IMR-90 (cell line): ENCODE measurements at regions not wholly inside any gene's neighbourhood (a gene's known extent, or its start where the extent isn't known, plus 50 kb on each side); places are given as distances from the start of the nearest gene placed in this dataset.

Experiments
- ATAC-seq: fragments of 200-7000 bp; cut with Tn5 transposase; 2 replicates; pipeline ENCODE4 v1.9.1; 2020; ENCODE audit warnings: low read depth, mild to moderate bottlenecking, moderate library complexity
- BruUV-seq: library from RNA; stranded (reverse); fragments of 400-500 nt; replicated peaks from 2 replicates; lab custom pipeline; 2021; lab: Mats Ljungman, UMichigan
- CTCF ChIA-PET: fragments of 300-600 bp; formaldehyde crosslinking; extraction: SDS; loops from one replicate; lab custom pipeline; 2021; ENCODE audit warnings: antibody characterized with exemption; lab: Yijun Ruan, JAX
- POLR2A ChIA-PET: fragments of 300-600 bp; sonication (Branson Sonifier 250); formaldehyde crosslinking; loops from one replicate; lab custom pipeline; 2022; ENCODE audit warnings: antibody characterized with exemption; ENCODE audit not compliant: unreplicated experiment; lab: Charles Lee
- DNase-seq: peaks from one replicate; pipeline ENCODE4 v3.0.0; 2013
- H2AFZ ChIP-seq: replicated peaks from 2 replicates; pipeline ENCODE3; 2013; ENCODE audit warnings: low read length, mild to moderate bottlenecking; ENCODE audit not compliant: poor library complexity
- H2AK5ac ChIP-seq: 2 replicates; pipeline ENCODE4 v1.6.1; 2013; ENCODE audit warnings: low read depth, low read length, inconsistent platforms
- H2AK9ac ChIP-seq: replicated peaks from 2 replicates; pipeline ENCODE3; 2013; ENCODE audit warnings: mild to moderate bottlenecking, low read depth, low read length, moderate library complexity; ENCODE audit not compliant: poor library complexity
- H2BK120ac ChIP-seq: 2 replicates; pipeline ENCODE4 v1.6.1; 2013; ENCODE audit warnings: low read depth, low read length, inconsistent platforms
- H2BK15ac ChIP-seq: 3 replicates; pipeline ENCODE4 v1.6.1; 2013; ENCODE audit warnings: low read depth, low read length, inconsistent platforms
- H2BK20ac ChIP-seq: 2 replicates; pipeline ENCODE4 v1.6.1; 2013; ENCODE audit warnings: low read depth, mild to moderate bottlenecking, inconsistent platforms, low read length, moderate library complexity
- H2BK5ac ChIP-seq: 2 replicates; pipeline ENCODE4 v1.6.1; 2013; ENCODE audit warnings: mild to moderate bottlenecking, low read depth, low read length, inconsistent platforms; ENCODE audit not compliant: poor library complexity, severe bottlenecking
- H3K14ac ChIP-seq: replicated peaks from 2 replicates; pipeline ENCODE4 v1.6.1; 2013; ENCODE audit warnings: low read depth, low read length, inconsistent platforms
- H3K18ac ChIP-seq: 2 replicates; pipeline ENCODE4 v1.6.1; 2013; ENCODE audit warnings: low read depth, low read length, control low read depth
- H3K23ac ChIP-seq: 2 replicates; pipeline ENCODE4 v1.6.1; 2013; ENCODE audit warnings: low read depth, low read length, inconsistent platforms
- H3K27ac ChIP-seq: 2 replicates; pipeline ENCODE4 v1.5.1; 2013; ENCODE audit warnings: mild to moderate bottlenecking, control low read depth, low read length; ENCODE audit not compliant: insufficient read depth
- H3K27me3 ChIP-seq: 2 replicates; pipeline ENCODE4 v1.6.1; 2013; ENCODE audit warnings: low read length; ENCODE audit not compliant: control insufficient read depth, insufficient read depth
- H3K36me3 ChIP-seq: 2 replicates; pipeline ENCODE4 v1.6.1; 2013; ENCODE audit warnings: low read length, mixed read lengths; ENCODE audit not compliant: control insufficient read depth, insufficient read depth
- H3K4ac ChIP-seq: 2 replicates; pipeline ENCODE4 v1.6.1; 2013; ENCODE audit warnings: low read depth, low read length, inconsistent platforms
- H3K4me1 ChIP-seq: 2 replicates; pipeline ENCODE4 v1.6.1; 2013; ENCODE audit warnings: low read length, mixed read lengths; ENCODE audit not compliant: control insufficient read depth, insufficient read depth
- H3K4me2 ChIP-seq: 2 replicates; pipeline ENCODE4 v1.6.1; 2013; ENCODE audit warnings: low read depth, mild to moderate bottlenecking, control low read depth, low read length, moderate library complexity
- H3K4me3 ChIP-seq: 2 replicates; pipeline ENCODE4 v1.5.1; 2013; ENCODE audit warnings: low read depth, mild to moderate bottlenecking, control low read depth, low read length, moderate library complexity; ENCODE audit not compliant: insufficient read depth
- H3K56ac ChIP-seq: 2 replicates; pipeline ENCODE4 v1.6.1; 2013; ENCODE audit warnings: low read length, inconsistent platforms; ENCODE audit not compliant: insufficient read depth; ENCODE audit errors: extremely low read depth
- H3K79me1 ChIP-seq, 2 experiments: 2 replicates each; pipeline ENCODE4 v1.6.1; 2013; ENCODE audit warnings: low read length in 2 of 2, inconsistent platforms in 1 of 2, low read depth in 1 of 2
- H3K9ac ChIP-seq: 2 replicates; pipeline ENCODE4 v1.6.1; 2013; ENCODE audit warnings: low read depth, low read length, control low read depth
- H3K9me1 ChIP-seq: 2 replicates; pipeline ENCODE4 v1.6.1; 2013; ENCODE audit warnings: low read length, inconsistent platforms; ENCODE audit not compliant: insufficient read depth
- H3K9me3 ChIP-seq: 2 replicates; pipeline ENCODE4 v1.6.1; 2013; ENCODE audit warnings: low read length; ENCODE audit not compliant: control insufficient read depth, insufficient read depth
- H4K20me1 ChIP-seq: 2 replicates; pipeline ENCODE4 v1.6.1; 2013; ENCODE audit warnings: low read length, inconsistent platforms; ENCODE audit not compliant: insufficient read depth
- H4K5ac ChIP-seq: 2 replicates; pipeline ENCODE4 v1.6.1; 2013; ENCODE audit warnings: mild to moderate bottlenecking, low read depth, low read length, control low read depth
- H4K8ac ChIP-seq, 2 experiments: 2 replicates each; pipeline ENCODE4 v1.6.1; 2013; ENCODE audit warnings: low read depth in 2 of 2, low read length in 2 of 2, control low read depth in 1 of 2, inconsistent platforms in 1 of 2
- H4K91ac ChIP-seq: 2 replicates; pipeline ENCODE4 v1.6.1; 2013; ENCODE audit warnings: low read depth, low read length, inconsistent platforms; ENCODE audit not compliant: insufficient read depth
- CHD1 ChIP-seq: IDR thresholded peaks from 2 replicates; pipeline ENCODE4 v1.6.1; 2012; ENCODE audit warnings: low read depth, low read length, improper control_type of control experiment
- ELK1 ChIP-seq: fragments of 150-350 bp; IDR thresholded peaks from 2 replicates; pipeline ENCODE4 v1.6.1; 2016; ENCODE audit warnings: low read depth, mild to moderate bottlenecking, low read length, moderate library complexity, borderline replicate concordance
- RAD21 ChIP-seq: IDR thresholded peaks from 2 replicates; pipeline ENCODE4 v1.6.1; 2012; ENCODE audit warnings: low read length, improper control_type of control experiment
- SMC3 ChIP-seq: fragments of 150-350 bp; IDR thresholded peaks from 2 replicates; pipeline ENCODE4 v1.6.1; 2016; ENCODE audit warnings: low read depth, mild to moderate bottlenecking, antibody characterized with exemption, low read length, moderate library complexity
- WGBS, 2 experiments: methylation state at CpG; one replicate each; pipeline versions ENCODE4 v1.1.5 to v1.1.7; 2013; ENCODE audit warnings: missing lambda C conversion rate in 2 of 2; ENCODE audit not compliant: insufficient read length in 1 of 2; ENCODE audit errors: extremely low coverage in 2 of 2; 5-methylcytosine and 5-hydroxymethylcytosine counted together
- dilution Hi-C: fragments of 300-500 bp; cut with HindIII; formaldehyde crosslinking; loops from one replicate; pipeline ENCODE4 v1.14.3; 2018; ENCODE audit warnings: low sequenced_read_pairs; ENCODE audit not compliant: unreplicated experiment
- in situ Hi-C: fragments of 300-500 bp; cut with MboI; formaldehyde crosslinking; loops from 3 replicates; pipeline ENCODE4 v1.14.3; 2019; ENCODE audit warnings: low sequenced_read_pairs, inconsistent platforms, mixed read lengths
- intact Hi-C: fragments of 100-400 bp; cut with micrococcal nuclease; formaldehyde crosslinking; loops from 2 replicates; pipeline ENCODE4 v1.10.0; 2022

GRCh38 chr2:4628998-4629501 lies 925.7 kb downstream of the DCDC2C start:
- DNase-seq, result no peak
- Histone ChIP-seq H4K8ac (no peak overlapping the region), H2AK5ac (no peak overlapping the region), H3K4me3 (no peak overlapping the region), H3K23ac (no peak overlapping the region), H4K91ac (no peak overlapping the region), H3K9me1 (no peaks in the 10 kb centered on the region), H3K56ac (no peak overlapping the region), H3K9ac (no peak overlapping the region), H3K36me3 (no peaks in the 10 kb centered on the region), H3K9me3 (peaks cover 10% of the 10 kb centered on the region), H3K4ac (no peak overlapping the region), H4K20me1 (no peaks in the 10 kb centered on the region), H3K18ac (no peak overlapping the region), H2AFZ (no peak overlapping the region), H3K4me2 (no peak overlapping the region), H3K79me1 (no peaks in the 10 kb centered on the region), H2BK15ac (no peak overlapping the region), H3K27ac (no peak overlapping the region), H3K27me3 (no peaks in the 10 kb centered on the region), H3K14ac (no peak overlapping the region), H4K5ac (no peak overlapping the region), H3K4me1 (no peaks in the 10 kb centered on the region), H2BK5ac (no peak overlapping the region), H2BK120ac (no peak overlapping the region), H2AK9ac (no peak overlapping the region), H2BK20ac (no peak overlapping the region)
- dilution Hi-C loops, result no loop called here
- TF ChIP-seq SMC3 (no peak), ELK1 (no peak), RAD21 (no peak), CHD1 (no peak)
- intact Hi-C loops, result no loop called here
- CTCF ChIA-PET, result no interaction called here
- POLR2A ChIA-PET, result no interaction called here
- no peak for ATAC-seq
- no CpG with 5 or more reads among the region's 6 CpGs for WGBS, 2 experiments
- in situ Hi-C loops, result no loop called here
- no TSS peak for BruUV-seq
